DMS79 treated with DMSO at 0.1 percent for 48 hours (cell line): ENCODE measurements at regions not wholly inside any gene's neighbourhood (a gene's known extent, or its start where the extent isn't known, plus 50 kb on each side); places are given as distances from the start of the nearest gene placed in this dataset.
"Not testable (repeated sequence)": the region's sequence is repeated elsewhere in the genome, so short reads cannot be mapped to it uniquely, and the experiment has no call there.

Experiments used
- DNase-seq: peaks from one replicate; lab custom pipeline; 2025; lab: John Stamatoyannopoulos, UW

DNA sequence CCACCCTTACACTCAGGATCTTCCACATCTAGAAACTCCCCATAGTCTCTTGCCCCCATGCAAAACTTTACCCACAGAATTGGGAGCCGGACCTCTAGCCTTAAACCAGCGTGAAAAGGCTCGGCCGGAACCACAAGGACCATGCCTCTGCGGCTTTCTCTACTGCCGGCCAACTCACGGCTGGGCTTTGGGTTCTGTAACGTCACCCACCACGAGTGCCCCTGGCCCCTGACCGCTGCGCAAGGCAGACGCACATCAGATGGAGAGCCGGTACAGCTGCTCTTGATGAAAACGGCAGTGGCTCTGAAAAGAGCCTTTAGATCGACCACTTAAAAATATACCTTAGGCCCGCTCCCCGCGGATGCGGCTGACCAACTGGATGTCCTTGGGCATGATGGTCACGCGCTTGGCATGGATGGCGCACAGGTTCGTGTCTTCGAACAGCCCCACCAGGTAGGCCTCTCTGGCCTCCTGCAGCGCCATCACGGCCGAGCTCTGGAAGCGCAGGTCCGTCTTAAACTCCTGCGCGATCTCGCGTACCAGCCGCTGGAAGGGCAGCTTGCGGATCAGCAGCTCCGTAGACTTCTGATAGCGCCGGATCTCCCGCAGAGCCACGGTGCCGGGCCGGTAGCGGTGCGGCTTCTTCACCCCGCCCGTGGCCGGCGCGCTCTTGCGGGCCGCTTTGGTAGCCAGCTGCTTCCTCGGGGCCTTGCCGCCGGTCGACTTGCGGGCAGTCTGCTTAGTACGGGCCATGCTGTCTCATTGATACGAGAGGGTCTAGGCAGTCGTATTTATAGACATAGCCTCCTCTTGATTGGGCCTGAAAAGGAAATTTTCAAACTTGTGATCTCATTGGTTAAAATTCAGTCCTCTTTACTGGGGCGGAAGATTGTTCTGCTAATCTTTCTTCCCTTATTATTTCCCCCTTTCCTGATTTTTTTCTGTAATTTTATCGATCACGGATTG is 66.3 kb downstream of the FAM72C start:
- peak; percentile 24 for DNase-seq

DNA sequence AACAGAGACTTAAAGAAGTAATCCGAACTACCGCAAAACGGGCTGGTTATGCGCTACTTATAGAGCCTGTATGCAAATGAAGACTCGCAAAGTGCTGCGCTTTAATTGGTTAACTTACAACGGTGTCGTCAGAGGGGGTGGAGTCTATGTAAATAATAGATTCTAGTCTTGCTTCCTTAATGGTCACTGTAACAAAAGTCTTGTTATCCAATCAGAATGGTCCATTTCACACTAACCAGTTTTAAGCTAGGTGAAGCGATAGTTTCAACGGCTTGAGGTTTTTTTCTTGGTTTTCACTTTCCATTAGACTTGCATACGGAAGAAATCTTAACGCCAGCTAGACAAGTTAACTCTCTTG is 67.2 kb downstream of the FAM72C start:
- not testable (repeated sequence) for DNase-seq

DNA sequence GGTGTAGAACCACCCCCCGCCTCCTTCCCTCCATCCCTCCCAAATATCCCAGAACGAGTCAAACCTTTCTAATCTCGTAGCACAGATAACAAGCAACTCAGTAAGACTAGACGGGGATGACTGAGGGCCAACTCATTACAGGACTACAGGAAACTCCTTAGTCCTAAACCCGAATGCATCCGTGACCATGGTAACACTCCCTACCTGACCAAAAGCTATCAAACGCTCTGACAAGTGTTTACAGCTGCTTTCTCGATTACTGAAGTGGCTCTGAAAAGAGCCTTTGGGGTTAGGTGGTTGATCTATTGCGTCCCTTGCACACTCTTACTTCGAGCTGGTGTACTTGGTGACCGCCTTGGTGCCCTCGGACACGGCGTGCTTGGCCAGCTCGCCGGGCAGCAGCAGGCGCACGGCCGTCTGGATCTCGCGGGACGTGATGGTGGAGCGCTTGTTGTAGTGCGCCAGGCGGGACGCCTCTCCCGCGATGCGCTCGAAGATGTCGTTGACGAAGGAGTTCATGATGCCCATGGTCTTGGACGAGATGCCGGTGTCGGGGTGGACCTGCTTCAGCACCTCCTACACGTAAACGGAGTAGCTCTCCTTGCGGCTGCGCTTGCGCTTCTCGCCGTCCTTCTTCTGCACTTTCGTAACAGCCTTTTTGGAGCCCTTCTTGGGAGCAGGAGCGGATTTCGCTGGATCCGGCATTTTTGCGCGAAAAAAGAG is 67.7 kb downstream of the FAM72C start:
- peak; percentile 36 for DNase-seq

GRCh38 chr1:143896377-143896776 is 75.4 kb downstream of the FAM72C start:
- DNase-seq: not testable (repeated sequence)

DNA sequence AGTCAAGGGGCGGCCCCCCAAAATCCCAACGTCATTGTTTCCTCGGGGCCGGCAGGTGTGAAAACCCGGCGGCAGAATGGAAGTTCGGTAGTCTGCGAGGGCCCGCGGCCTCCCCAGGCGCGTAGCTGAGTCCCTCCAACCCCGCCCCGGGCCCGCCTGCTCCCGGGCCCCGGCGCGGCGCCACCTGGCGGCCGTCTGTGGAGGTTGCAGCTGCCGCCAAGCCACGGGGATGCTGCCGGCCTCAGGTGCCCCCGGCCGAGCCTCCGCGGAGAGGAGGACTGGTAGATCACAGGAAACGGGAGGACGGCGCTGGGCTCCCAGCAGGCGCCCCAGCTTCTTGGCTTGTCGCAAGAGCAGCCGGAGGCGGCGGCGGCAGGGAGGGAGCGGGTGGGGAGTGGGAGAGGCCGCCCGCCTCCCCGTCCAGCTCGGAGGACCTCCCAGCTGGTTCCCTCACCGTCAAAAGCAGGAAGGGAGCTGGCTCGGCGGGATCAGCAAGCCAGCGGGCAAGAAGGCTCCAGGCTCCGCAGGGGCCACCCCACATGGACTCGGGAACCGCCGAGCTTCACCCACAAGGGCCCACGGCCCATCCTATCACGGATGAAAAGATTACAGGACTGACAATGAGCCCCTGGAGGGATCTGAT is 86.7 kb downstream of the FAM72C start:
- not testable (repeated sequence) for DNase-seq

- DNase-seq: not testable (repeated sequence)
Measured at GRCh38 chr1:143884532-143884931, 87.3 kb downstream of the FAM72C start.

DNA sequence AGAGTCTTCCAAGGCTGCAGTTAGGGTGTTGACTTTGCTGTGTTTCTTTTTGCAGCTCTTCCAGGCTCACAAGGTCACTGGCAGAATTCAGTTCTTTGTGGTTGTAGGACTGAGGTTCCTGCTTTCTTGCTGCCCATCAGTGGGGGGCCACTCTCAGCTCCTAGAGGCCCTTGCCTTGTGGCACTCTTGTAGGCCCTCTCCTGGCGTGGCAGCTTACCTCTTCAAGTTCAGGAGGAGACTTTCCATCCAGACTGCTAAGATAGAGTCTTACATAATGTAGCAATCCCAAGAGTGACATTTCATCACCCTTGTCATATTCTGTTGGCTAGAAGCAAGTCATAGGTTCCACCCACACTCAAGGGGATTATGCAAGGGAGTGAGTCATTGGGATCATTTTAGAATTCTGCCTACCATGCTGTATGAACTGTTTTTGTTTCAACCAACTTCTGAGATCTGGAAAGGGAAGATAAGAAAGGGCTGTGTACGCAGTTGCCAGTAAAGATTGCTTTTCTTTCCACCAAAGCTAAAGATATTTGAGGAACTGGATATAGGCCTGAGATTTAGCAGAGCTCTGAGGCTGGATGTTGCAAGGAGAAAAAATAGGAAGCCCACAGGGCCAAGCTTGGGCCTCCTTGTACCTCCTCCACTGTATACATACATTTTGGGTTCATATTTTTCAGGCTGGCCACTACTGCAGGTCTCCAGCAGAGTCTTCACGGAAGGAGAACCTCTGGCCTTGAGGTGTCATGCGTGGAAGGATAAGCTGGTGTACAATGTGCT is 91.8 kb downstream of the FAM72C start:
- not testable (repeated sequence) for DNase-seq

- not testable (repeated sequence) for DNase-seq
Measured at GRCh38 chr1:143875947-143876346, 95.8 kb downstream of the FAM72C start.

- not testable (repeated sequence) for DNase-seq
Measured at GRCh38 chr1:143874625-143875024, 97.2 kb downstream of the FAM72C start.

DNA sequence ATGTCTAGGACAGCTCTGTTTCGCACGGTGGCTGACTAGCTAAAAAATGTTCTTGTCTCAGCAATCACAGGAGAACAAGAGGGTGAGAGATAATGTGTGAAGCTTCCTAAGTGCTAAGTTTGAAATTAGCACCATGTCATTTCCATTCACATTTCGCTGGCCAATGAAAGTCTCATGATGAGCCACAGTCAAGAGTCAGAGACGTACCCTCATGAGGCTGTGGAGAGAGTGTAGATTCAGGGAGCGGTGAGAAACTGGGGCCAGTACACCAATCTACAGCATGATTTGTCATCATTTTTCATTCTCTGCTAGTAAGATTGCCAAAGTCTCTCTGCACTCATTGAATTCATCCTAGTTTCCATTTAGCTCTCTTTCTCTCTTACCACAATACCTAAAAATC is 98.1 kb downstream of the FAM72C start:
- not testable (repeated sequence) for DNase-seq

GRCh38 chr1:143870388-143870787 is 101.4 kb downstream of the FAM72C start:
- DNase-seq: not testable (repeated sequence)

GRCh38 chr1:143867590-143868220 is 104.1 kb downstream of the FAM72C start:
- DNase-seq: not testable (repeated sequence)

GRCh38 chr1:143863901-143864520 is 107.8 kb downstream of the FAM72C start:
- not testable (repeated sequence) for DNase-seq

- not testable (repeated sequence) for DNase-seq
Measured at GRCh38 chr1:143862722-143863121, 109.1 kb downstream of the FAM72C start.

GRCh38 chr1:143861306-143861705 is 110.5 kb downstream of the FAM72C start:
- DNase-seq: not testable (repeated sequence)

- DNase-seq: not testable (repeated sequence)
Measured at GRCh38 chr1:143855867-143856266, 115.9 kb downstream of the FAM72C start.

DNA sequence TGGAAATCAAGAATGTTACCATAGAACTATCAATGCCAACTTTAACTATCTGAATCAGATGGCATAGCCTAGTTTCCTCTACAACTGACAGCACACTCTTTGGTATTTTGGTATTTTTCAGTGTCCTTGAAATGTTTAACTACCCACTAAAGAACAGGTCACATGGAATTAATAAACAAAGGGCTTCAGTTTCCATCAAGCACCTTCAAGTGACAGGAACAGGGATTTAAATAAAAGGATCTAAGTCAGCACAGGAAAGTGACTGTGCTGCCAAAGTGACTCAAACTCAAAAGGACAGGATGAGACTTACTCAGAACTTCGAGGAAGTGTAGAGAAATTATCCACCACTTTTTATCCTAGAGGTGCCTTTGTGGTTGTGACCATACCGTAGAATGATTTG is 117.7 kb downstream of the FAM72C start:
- not testable (repeated sequence) for DNase-seq

- DNase-seq: not testable (repeated sequence)
Measured at GRCh38 chr1:143850637-143851036, 121.1 kb downstream of the FAM72C start.

- not testable (repeated sequence) for DNase-seq
Measured at GRCh38 chr1:143848859-143849258, 122.9 kb downstream of the FAM72C start.

DNA sequence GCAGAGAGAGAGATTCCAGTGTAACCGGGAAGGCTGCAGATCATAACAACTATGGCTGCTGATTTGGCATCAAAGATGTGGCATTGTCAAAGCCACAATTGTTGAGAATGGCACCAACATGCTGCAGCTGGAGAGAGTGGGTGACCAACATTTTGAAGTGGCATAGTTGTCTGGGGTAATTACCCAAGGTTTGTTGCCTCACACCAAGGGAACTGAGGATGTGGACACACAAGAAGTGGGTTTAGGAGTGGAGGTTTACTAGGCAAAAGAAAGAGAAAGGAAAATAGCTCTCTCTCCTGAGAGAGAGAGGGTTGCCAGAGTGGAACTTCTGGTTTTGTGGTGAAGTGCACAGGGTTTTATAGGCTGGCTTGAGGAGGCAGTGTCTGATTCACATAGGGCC is 126.6 kb downstream of the FAM72C start:
- not testable (repeated sequence) for DNase-seq

- not testable (repeated sequence) for DNase-seq
Measured at GRCh38 chr1:143842058-143842457, 129.7 kb downstream of the FAM72C start.
